ENCODE measurements at regions not wholly inside any gene's neighbourhood (a gene's known extent, or its start where the extent isn't known, plus 50 kb on each side); places are given as distances from the start of the nearest gene placed in this dataset.

DNA sequence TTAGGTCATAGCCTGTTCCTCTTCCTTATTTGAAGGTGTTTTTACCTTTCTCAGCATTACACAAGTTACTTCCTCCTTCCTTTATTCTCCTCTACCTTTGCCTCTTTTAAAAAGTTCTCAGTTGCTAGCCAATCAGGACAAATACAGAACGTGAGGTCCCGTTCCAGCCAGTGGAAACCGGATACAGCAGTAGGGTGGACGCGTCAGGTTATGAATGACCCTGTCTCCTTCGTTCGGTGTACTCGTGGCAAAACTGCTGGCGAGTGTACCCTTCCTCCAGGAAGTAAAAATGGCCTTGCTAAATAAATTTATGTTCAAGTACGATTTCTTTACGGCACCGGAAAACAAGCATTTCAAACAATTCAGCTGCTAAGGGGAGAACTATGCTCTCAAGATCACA lies 77.0 kb upstream of the MLN start:
- DNase-seq: no peak
- CTCF ChIA-PET: interaction anchor here (0.6 kb wide), 1 partner anchor 289 kb away, joined by 3 read pairs; no protein-coding TSS in a partner anchor
- intact Hi-C loops (cut with micrococcal nuclease): no loop called here
- Mint-ChIP-seq H3K9me3 (no peaks in the 10 kb centered on the region), H3K27me3 (ENCODE audit: low read depth) (no peaks in the 10 kb centered on the region), H3K27ac (no peak overlapping the region), H3K4me1 (ENCODE audit: low read depth) (no peaks in the 10 kb centered on the region), H3K36me3 (ENCODE audit: low read depth) (no peaks in the 10 kb centered on the region), H3K4me3 (no peak overlapping the region)

DNA sequence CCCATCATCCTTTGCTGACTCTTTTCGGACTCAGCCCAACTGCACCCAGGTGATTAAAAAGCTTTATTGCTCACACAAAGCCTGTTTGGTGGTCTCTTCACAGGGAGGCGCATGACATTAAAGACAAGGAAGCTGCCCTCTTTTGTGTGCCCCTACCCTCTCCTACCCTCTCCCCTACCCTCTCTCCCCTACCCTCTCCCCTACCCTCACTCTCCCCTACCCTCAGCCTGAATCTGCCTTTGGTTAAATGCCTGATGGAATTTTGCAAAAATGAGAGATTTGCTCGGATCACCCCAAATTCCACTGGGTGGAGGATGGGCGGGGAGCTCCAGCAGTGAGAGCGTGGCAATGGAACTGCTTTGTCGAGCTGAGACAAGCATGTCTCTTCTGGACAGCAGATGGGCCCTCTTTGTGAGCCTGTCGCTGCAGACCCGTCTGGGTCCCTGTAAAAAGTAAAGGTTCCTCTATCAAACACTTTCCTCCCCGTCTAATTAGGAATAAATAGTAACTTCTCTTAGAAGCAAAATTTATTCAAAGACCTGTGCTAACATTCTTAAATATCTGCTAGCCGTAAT lies 76.4 kb upstream of the MLN start:
- intact Hi-C loops (cut with micrococcal nuclease): no loop called here
- DNase-seq: no peak
- Mint-ChIP-seq H3K4me1 (ENCODE audit: low read depth) (no peaks in the 10 kb centered on the region), H3K9me3 (no peaks in the 10 kb centered on the region), H3K4me3 (no peak overlapping the region), H3K27ac (no peak overlapping the region), H3K36me3 (ENCODE audit: low read depth) (no peaks in the 10 kb centered on the region), H3K27me3 (ENCODE audit: low read depth) (no peaks in the 10 kb centered on the region)
- CTCF ChIA-PET: interaction anchor here (0.6 kb wide), 1 partner anchor 290 kb away, joined by 3 read pairs; no protein-coding TSS in a partner anchor

DNA sequence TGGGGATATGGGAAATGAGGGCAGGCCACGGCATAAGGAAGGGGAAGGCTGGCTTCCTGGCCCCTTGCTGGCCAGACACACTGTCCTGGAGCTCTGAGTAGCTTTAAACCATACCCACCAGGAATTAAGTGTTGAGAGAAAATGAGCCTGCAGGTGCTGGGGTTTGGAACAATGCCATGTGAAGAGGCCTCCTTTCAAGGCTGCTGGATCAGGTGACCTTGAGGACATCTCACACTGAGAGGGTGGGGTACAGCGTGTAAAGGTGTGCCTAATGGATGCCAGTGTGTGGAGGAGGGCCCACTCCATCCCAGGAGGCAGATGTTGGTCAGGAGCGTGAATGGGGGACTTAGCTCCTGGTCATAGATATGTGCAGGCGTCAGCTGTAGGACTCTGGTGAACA lies 74.8 kb upstream of the MLN start:
- CTCF ChIA-PET: no interaction called here
- Mint-ChIP-seq H3K4me3 (no peak overlapping the region), H3K4me1 (ENCODE audit: low read depth) (peaks cover 2% of the 10 kb centered on the region)

DNA sequence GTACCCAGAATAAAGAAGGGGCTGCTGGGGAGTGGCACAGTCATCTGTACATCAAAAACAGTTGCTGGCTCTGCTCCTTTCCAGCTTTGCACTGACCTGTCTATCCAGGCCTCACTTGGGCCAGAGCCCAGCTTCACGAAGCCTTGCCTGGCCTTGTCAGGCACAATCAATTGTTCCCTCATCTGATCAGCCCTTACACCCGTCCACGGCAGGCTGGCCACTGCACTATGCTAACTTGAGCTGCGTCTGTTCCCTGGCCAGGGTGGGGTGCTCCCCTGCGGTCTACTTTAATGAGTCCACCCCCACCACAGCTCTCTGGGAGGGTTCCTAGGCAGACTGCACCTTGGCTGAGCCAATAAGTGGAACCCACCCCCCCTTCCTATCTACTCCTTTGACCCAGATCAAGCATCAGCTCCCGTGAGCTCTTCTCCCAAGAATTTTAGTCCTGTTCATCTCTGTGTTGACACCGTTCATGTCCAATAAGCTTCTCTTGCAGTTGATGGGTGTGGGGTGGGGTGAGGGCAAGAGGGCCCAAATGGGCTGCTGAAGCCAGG lies 74.3 kb upstream of the MLN start:
- DNase-seq: no peak
- intact Hi-C loops (cut with micrococcal nuclease): no loop called here
- H3K27ac Mint-ChIP-seq: no peak overlapping the region
- CTCF ChIA-PET: no interaction called here
- H3K4me3 Mint-ChIP-seq: no peak overlapping the region
- H3K9me3 Mint-ChIP-seq: no peaks in the 10 kb centered on the region
- peaks cover 2% of the 10 kb centered on the region for H3K4me1 Mint-ChIP-seq (ENCODE audit: low read depth)
- H3K36me3 Mint-ChIP-seq (ENCODE audit: low read depth): no peaks in the 10 kb centered on the region
- H3K27me3 Mint-ChIP-seq (ENCODE audit: low read depth): no peaks in the 10 kb centered on the region

More for the DNA sequence above, 74.8 kb upstream of the MLN start:
- DNase-seq: no peak
- H3K36me3 Mint-ChIP-seq (ENCODE audit: low read depth): no peaks in the 10 kb centered on the region
- intact Hi-C loops (cut with micrococcal nuclease): no loop called here
- no peaks in the 10 kb centered on the region for H3K27me3 Mint-ChIP-seq (ENCODE audit: low read depth)
- H3K27ac Mint-ChIP-seq: no peak overlapping the region
- H3K9me3 Mint-ChIP-seq: no peaks in the 10 kb centered on the region

DNA sequence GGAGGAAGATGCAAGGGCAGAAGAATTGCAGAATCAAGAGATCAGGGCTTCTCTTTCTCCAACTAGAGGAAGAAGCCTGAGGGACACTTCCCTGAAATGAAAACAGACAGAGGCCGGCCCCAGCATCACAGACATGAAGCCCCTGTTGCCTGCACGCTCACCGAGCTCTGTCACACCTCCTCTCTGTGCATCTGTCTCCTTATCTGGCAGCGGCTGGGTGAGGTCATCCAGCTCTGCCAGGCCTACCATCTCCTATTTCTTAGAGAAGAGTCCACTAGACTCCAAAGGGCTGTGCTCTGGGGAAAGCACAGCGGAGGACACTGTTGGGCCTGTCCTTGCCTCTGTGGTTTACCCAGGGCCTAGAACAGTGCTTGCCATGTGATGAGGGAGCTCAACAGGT lies 71.9 kb upstream of the MLN start:
- DNase-seq: no peak
- intact Hi-C loops (cut with micrococcal nuclease): no loop called here
- no peaks in the 10 kb centered on the region for H3K27me3 Mint-ChIP-seq (ENCODE audit: low read depth)
- H3K27ac Mint-ChIP-seq: no peak overlapping the region
- no peaks in the 10 kb centered on the region for H3K36me3 Mint-ChIP-seq (ENCODE audit: low read depth)
- H3K4me1 Mint-ChIP-seq (ENCODE audit: low read depth): peaks cover 2% of the 10 kb centered on the region
- H3K4me3 Mint-ChIP-seq: no peak overlapping the region
- CTCF ChIA-PET: interaction anchor here (1.1 kb wide), 1 partner anchor 107 kb away, joined by 6 read pairs; no protein-coding TSS in a partner anchor
- no peaks in the 10 kb centered on the region for H3K9me3 Mint-ChIP-seq

DNA sequence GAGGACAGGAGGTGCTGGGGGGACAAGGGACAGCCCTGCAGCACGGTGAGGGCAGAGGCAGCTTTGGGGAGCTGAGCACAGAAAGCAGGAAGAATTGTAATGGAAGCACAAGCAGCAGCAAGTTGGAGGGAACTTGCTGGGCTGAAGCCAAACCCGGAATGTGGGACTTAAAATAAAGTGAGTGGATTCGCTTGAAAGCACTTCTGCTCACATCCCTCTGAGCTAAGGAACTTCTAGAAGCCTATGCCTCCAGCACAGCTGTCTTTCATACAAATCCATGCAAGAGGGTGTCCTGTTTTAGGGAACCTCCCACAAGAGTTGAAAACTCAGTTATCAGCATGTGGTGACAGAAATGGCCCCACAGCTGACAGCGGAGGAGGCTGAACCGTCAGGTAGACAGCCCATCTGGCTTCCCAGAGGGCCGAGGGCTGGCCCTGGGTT lies 71.4 kb upstream of the MLN start:
- intact Hi-C loops (cut with micrococcal nuclease): no loop called here
- H3K4me1 Mint-ChIP-seq (ENCODE audit: low read depth): peaks cover 2% of the 10 kb centered on the region
- CTCF ChIA-PET: no interaction called here
- no peak for DNase-seq
- no peaks in the 10 kb centered on the region for H3K27me3 Mint-ChIP-seq (ENCODE audit: low read depth)
- H3K36me3 Mint-ChIP-seq (ENCODE audit: low read depth): no peaks in the 10 kb centered on the region
- no peak overlapping the region for H3K27ac Mint-ChIP-seq
- H3K4me3 Mint-ChIP-seq: no peak overlapping the region
- H3K9me3 Mint-ChIP-seq: no peaks in the 10 kb centered on the region

DNA sequence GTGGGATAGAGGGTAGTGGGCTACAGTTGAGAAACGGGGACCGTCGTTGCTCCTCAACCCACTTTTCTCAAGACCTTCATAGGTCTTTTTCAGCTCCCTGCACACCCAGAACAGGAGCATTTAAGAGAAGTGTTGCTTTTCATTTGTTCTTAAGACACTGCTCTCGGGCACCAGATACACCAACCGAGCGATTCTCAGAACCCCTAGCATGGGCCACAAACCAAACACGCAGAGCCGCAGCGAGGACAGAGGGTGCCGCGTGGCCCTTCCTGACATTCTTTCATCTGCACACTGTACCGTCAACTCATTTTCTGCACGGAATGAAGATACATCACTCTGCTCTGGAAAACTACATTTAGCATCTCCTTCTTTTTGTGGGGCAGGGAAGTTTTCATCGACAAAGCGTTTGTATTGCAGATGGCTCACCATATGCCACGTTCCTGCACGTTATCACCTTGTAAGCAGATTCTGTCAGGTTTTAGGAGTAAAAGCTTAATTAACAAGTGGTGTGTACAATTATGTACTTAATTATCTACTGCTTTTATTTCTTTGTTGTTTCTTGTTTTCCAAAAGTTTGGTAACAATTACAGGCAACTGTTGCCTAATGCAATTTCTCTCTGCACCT lies 70.4 kb upstream of the MLN start:
- no peak overlapping the region for H3K4me3 Mint-ChIP-seq
- H3K27me3 Mint-ChIP-seq (ENCODE audit: low read depth): no peaks in the 10 kb centered on the region
- H3K36me3 Mint-ChIP-seq (ENCODE audit: low read depth): no peaks in the 10 kb centered on the region
- H3K27ac Mint-ChIP-seq: no peak overlapping the region
- H3K4me1 Mint-ChIP-seq (ENCODE audit: low read depth): peaks cover 2% of the 10 kb centered on the region
- no peak for DNase-seq
- H3K9me3 Mint-ChIP-seq: no peaks in the 10 kb centered on the region
- intact Hi-C loops (cut with micrococcal nuclease): no loop called here
- CTCF ChIA-PET: no interaction called here

DNA sequence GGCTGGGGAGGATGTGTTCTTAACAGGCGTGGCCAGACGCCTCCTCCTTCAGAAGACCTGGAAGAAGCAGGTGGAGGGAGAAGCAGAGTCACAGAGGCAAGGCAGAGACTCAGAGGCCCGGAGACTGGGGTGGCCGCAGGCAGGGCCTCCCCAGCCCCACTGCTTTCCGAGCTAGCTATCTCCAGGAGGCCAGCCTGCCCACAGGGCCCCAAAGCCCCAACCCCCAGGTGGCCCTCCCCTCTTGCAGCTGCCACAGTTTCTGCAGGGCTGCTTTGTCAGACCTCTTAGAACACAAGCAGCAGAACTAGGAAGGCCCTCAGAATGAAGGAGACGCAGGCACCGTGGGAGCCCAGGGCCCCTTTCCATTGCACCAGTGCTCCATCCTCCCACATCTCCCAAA lies 69.0 kb upstream of the MLN start:
- no peaks in the 10 kb centered on the region for H3K27me3 Mint-ChIP-seq (ENCODE audit: low read depth)
- CTCF ChIA-PET: no interaction called here
- intact Hi-C loops (cut with micrococcal nuclease): no loop called here
- H3K4me3 Mint-ChIP-seq: no peak overlapping the region
- H3K4me1 Mint-ChIP-seq (ENCODE audit: low read depth): peaks cover 2% of the 10 kb centered on the region
- no peaks in the 10 kb centered on the region for H3K9me3 Mint-ChIP-seq
- DNase-seq: no peak
- H3K36me3 Mint-ChIP-seq (ENCODE audit: low read depth): no peaks in the 10 kb centered on the region
- H3K27ac Mint-ChIP-seq: no peak overlapping the region

DNA sequence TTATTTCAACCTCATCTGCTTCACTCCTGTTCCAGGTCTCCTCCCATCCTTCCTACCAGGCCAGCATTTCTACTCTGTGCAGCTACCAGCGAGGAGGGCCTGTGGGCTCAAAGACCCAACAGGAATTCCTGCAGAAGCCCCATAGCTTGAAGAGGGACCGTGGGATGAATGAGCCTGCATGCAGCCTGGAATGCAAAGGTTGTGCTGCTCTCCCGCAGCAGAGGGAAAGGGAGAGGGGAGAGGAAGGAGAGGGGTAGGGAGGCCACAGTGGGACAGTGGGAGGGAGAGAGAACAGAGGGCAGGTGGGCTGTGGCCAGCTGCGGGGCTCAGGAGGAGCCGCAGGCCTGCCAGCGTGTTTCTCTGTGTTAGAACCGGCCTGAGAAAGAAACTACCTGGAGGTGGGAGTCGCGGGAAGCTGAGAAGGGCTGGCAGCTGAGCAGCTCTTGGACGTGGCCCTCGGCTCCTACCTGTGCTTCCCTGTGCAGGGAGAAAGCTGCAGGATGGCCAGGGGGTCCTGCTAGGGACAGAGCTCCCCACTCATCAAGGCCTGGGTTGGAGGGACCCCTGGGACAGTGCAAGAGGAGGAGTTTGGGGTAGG lies 66.1 kb upstream of the MLN start:
- DNase-seq: no peak
- H3K27me3 Mint-ChIP-seq (ENCODE audit: low read depth): no peaks in the 10 kb centered on the region
- no peak overlapping the region for H3K4me3 Mint-ChIP-seq
- CTCF ChIA-PET: interaction anchor here (0.9 kb wide), 1 partner anchor 98 kb away, joined by 3 read pairs; no protein-coding TSS in a partner anchor
- intact Hi-C loops (cut with micrococcal nuclease): no loop called here
- H3K4me1 Mint-ChIP-seq (ENCODE audit: low read depth): peaks cover 1% of the 10 kb centered on the region
- H3K27ac Mint-ChIP-seq: no peak overlapping the region
- peaks cover 2% of the 10 kb centered on the region for H3K9me3 Mint-ChIP-seq
- H3K36me3 Mint-ChIP-seq (ENCODE audit: low read depth): no peaks in the 10 kb centered on the region

DNA sequence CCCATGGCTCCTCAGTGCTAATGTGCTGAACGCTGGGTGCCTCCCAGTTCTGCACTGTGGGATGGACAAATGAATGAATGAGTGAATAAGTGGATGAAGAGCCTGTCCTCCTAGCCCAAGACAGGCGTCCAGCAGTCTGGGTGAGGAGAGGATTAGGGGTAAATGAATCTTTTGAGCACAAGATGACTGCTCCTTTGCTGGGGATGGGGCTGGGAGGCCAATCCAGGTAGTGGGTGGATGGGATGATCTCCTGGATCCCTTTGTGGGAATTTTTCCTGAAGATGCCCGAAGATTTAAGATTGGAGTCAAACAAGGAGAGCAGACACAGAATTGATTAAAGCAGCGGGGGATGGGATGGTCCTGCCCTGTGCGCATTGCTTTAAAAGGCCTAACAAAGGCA lies 65.3 kb upstream of the MLN start:
- CTCF ChIA-PET: interaction anchor here (0.6 kb wide), 1 partner anchor 156 kb away, joined by 3 read pairs; no protein-coding TSS in a partner anchor
- Mint-ChIP-seq H3K27me3 (ENCODE audit: low read depth) (no peaks in the 10 kb centered on the region), H3K4me1 (ENCODE audit: low read depth) (peaks cover under 1% of the 10 kb centered on the region), H3K4me3 (no peak overlapping the region), H3K36me3 (ENCODE audit: low read depth) (no peaks in the 10 kb centered on the region), H3K27ac (no peak overlapping the region), H3K9me3 (peaks cover 2% of the 10 kb centered on the region)
- intact Hi-C loops (cut with micrococcal nuclease): no loop called here
- DNase-seq: no peak

DNA sequence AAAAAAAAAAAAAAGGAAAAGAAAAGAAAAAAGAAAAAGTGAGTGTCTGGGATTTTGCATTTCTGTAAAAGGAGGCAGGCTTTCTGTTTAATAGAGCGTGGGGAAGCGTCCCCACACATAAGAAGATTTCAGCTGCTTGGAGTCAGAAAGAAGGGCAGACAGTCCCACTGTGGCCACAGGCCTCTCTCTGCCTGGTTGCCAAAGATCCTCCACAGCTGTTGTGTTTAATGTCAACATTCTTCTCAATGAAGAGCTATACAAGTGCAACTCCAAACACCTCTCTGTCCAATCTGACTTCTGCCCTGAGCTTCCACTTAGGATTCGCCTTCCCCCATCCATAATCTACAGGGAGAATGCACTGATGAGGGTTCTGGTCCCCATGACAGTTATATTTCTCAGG lies 64.3 kb upstream of the MLN start:
- H3K27me3 Mint-ChIP-seq (ENCODE audit: low read depth): no peaks in the 10 kb centered on the region
- peaks cover 4% of the 10 kb centered on the region for H3K4me1 Mint-ChIP-seq (ENCODE audit: low read depth)
- H3K36me3 Mint-ChIP-seq (ENCODE audit: low read depth): no peaks in the 10 kb centered on the region
- intact Hi-C loops (cut with micrococcal nuclease): no loop called here
- DNase-seq: no peak
- CTCF ChIA-PET: no interaction called here
- H3K9me3 Mint-ChIP-seq: peaks cover 2% of the 10 kb centered on the region
- no peak overlapping the region for H3K4me3 Mint-ChIP-seq
- H3K27ac Mint-ChIP-seq: no peak overlapping the region

DNA sequence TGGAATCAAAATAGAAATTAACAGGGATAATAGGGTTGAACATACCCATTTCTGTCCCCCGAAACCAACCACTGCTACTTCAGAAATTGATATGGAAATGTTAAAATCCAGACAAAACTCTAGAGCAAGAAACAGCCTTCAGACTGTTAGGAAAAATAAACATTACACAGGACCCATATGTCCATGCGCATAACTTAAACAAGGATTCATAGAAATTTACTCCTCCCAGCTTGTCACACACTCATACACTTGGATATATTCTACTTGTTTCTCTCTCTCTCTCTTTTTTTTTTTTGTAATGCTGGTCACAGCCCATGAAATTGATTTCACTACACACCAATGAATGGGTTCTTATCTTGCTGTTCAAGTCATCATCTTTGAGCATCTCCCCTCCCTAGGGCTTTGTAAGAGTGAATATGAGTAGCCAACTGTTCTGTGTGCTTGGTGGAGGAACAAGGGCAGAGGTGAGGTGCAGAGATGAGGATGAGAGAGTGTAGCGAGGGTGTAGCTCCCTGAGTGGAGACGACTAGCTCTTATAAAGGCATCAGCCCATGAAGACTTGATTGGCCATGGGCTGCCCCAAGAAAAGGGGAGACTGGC lies 61.8 kb upstream of the MLN start:
- Mint-ChIP-seq H3K27me3 (ENCODE audit: low read depth) (no peaks in the 10 kb centered on the region), H3K36me3 (ENCODE audit: low read depth) (no peaks in the 10 kb centered on the region), H3K27ac (no peak overlapping the region), H3K4me3 (no peak overlapping the region), H3K9me3 (peaks cover 2% of the 10 kb centered on the region), H3K4me1 (ENCODE audit: low read depth) (peaks cover 20% of the 10 kb centered on the region)
- CTCF ChIA-PET: no interaction called here
- no peak for DNase-seq
- intact Hi-C loops (cut with micrococcal nuclease): no loop called here

All from activated naive CD4-positive, alpha-beta T cell treated with anti-CD3 and anti-CD28 coated beads for 36 hours (primary cell).